ENCODE measurements at regions not wholly inside any gene's neighbourhood (a gene's known extent, or its start where the extent isn't known, plus 50 kb on each side); places are given as distances from the start of the nearest gene placed in this dataset.

DNA sequence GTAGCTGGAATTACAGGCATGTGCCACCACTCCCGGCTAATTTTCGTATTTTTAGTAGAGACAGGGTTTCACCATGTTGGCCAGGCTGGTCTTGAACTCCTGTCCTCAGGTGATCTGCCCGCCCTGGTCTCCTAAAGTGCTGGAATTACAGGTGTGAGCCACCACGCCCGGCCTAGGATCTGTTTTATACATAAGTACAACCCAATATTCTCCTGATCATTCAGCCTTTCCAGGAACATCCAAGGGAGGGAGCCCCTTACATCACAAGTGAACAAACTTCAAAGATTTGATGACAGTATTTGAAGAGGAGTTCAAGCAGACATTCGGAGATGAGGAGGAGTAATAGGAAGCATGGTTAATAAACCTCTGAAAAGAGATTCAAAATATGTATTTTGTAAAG lies 54.9 kb upstream of the RAB3GAP2 start:
- Mint-ChIP-seq H3K36me3 (no peaks in the 10 kb centered on the region), H3K27me3 (no peaks in the 10 kb centered on the region), H3K27ac (no peak overlapping the region), H3K9me3 (no peaks in the 10 kb centered on the region), H3K4me3 (no peak overlapping the region), H3K4me1 (no peaks in the 10 kb centered on the region)
- CTCF ChIA-PET = no interaction called here
- DNase-seq = no peak

- Mint-ChIP-seq H3K9me3 (no peaks in the 10 kb centered on the region), H3K4me3 (no peak overlapping the region), H3K36me3 (no peaks in the 10 kb centered on the region), H3K27ac (no peak overlapping the region), H3K27me3 (no peaks in the 10 kb centered on the region), H3K4me1 (no peaks in the 10 kb centered on the region)
- DNase-seq = no peak
- CTCF ChIA-PET = no interaction called here
These were observed 54.3 kb upstream of the RAB3GAP2 start for GRCh38 chr1:220326578-220326977.

DNA sequence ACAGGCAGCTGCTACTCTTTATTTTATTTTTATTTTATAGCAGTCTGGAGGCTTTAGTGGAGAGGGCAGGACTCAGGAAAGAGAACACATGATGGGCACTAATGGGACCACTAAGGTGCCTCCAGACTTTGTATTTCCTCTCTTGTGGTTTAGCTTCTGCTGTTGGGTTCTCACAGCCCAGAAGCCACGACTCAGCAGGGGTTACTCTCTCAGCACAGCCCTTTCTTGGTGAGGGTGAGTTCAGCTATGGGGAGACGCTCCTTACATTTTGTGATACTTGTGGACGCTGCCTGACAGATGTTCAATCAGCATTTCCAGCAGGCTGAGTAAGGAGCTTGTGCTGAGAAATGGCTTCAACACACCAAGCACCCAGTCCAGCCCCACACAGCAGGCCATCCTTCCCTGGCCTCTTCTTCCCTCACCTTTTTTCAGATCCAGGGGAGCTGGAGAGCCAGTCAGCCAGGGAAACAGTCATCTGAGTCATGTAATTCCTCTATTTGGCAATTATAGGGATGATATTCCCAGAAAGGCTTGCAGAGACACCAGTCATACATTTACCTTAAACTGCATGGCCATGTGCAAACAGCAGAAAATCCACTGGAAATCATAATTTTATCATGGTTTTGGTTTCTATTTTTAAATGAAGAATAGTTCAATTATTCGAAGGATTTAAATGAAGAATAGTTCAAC lies 53.2 kb upstream of the RAB3GAP2 start:
- H3K4me1 Mint-ChIP-seq = no peaks in the 10 kb centered on the region
- H3K36me3 Mint-ChIP-seq = no peaks in the 10 kb centered on the region
- no peak overlapping the region for H3K4me3 Mint-ChIP-seq
- DNase-seq = no peak
- H3K27ac Mint-ChIP-seq = no peak overlapping the region
- CTCF ChIA-PET = no interaction called here
- no peaks in the 10 kb centered on the region for H3K9me3 Mint-ChIP-seq
- no peaks in the 10 kb centered on the region for H3K27me3 Mint-ChIP-seq

DNA sequence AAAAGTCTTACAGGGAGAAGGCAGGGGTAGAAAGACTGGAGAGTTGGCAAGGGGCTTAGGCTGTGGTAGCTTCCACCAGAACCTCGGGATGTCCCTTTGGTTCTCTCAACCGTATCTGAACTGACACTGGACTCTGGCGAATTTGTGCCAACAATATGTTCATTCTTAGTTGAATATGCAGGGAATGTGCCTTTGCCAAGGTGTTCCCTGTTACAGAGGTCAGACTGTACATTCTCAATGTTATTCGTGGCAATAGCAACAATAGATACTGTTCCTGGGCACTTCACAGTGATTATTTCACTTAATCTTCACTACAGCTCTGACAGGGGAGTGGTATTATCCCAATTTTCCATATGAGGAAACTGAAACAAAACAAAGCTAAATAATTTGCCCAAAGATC lies 51.5 kb upstream of the RAB3GAP2 start:
- Mint-ChIP-seq H3K9me3 (no peaks in the 10 kb centered on the region), H3K27me3 (no peaks in the 10 kb centered on the region), H3K27ac (no peak overlapping the region), H3K4me3 (no peak overlapping the region), H3K36me3 (no peaks in the 10 kb centered on the region), H3K4me1 (no peaks in the 10 kb centered on the region)
- CTCF ChIA-PET = no interaction called here
- DNase-seq = no peak

GRCh38 chr1:220322570-220322969 lies 50.3 kb upstream of the RAB3GAP2 start:
- Mint-ChIP-seq H3K4me1 (no peaks in the 10 kb centered on the region), H3K27ac (no peak overlapping the region), H3K4me3 (no peak overlapping the region), H3K27me3 (no peaks in the 10 kb centered on the region), H3K36me3 (no peaks in the 10 kb centered on the region), H3K9me3 (no peaks in the 10 kb centered on the region)
- CTCF ChIA-PET = no interaction called here
- DNase-seq = no peak
